Right lobe of liver (tissue), 6 donors: ENCODE measurements at regions not wholly inside any gene's neighbourhood (a gene's known extent, or its start where the extent isn't known, plus 50 kb on each side); places are given as distances from the start of the nearest gene placed in this dataset.

ENCODE experiments used
- ATAC-seq, 4 donors: fragments of 200-7000 bp; cut with Tn5 transposase; one replicate each; pipeline ENCODE4 v1.9.1; 2020; ENCODE audit warnings: mild to moderate bottlenecking in 4 of 4, moderate library complexity in 4 of 4
- DNase-seq, 3 donors: peaks; one replicate each; pipeline ENCODE4 v3.0.0-alpha.2; 2020
- H3K27ac ChIP-seq, 3 donors: fragments of 200-600 bp; one replicate each; pipeline ENCODE4 v1.8.0; 2022
- H3K27me3 ChIP-seq, 2 donors: fragments of 200-600 bp; one replicate each; pipeline ENCODE4 v1.8.0; 2022
- H3K36me3 ChIP-seq, 4 donors: fragments of 200-600 bp; sonication (generic) in 1 of 4; one replicate each; pipeline versions ENCODE4 v1.5.1 to v1.8.0; 2017 to 2022; ENCODE audit warnings: control low read depth in 1 of 4
- H3K4me1 ChIP-seq, 4 donors: fragments of 200-600 bp; sonication (generic) in 1 of 4; one replicate each; pipeline versions ENCODE4 v1.5.1 to v1.8.0; 2017 to 2022; ENCODE audit warnings: control low read depth in 1 of 4
- H3K4me3 ChIP-seq, 3 donors: fragments of 200-600 bp; one replicate each; pipeline ENCODE4 v1.8.0; 2022
- H3K9me3 ChIP-seq, 4 donors: fragments of 200-600 bp; sonication (generic) in 1 of 4; one replicate each; pipeline versions ENCODE4 v1.5.1 to v1.8.0; 2017 to 2022; ENCODE audit warnings: control low read depth in 1 of 4
- POLR2A ChIP-seq: fragments of 450-650 bp; IDR thresholded peaks from one replicate; pipeline ENCODE4 v1.6.1; 2017; ENCODE audit warnings: antibody characterized with exemption, mild to moderate bottlenecking
- WGBS: methylation state at CpG from one replicate; pipeline ENCODE4 v1.1.6; 2018; ENCODE audit warnings: low coverage, low lambda C conversion rate; ENCODE audit not compliant: insufficient coverage; ENCODE audit errors: missing lambda C conversion rate; 5-methylcytosine and 5-hydroxymethylcytosine counted together
- intact Hi-C, 2 donors: fragments of 100-400 bp; cut with DNase I; formaldehyde crosslinking; loops; one replicate each; pipeline versions ENCODE4 v1.11.2 to v1.14.1; 2022
- TF ChIP-seq, protein P1 (sequence below), 4 donors: fragments of 200-600 bp in 3 of 4; fragments of 450-650 bp in 1 of 4; IDR thresholded peaks; one replicate each; pipeline versions ENCODE4 v1.5.1 to v1.8.0; 2016 to 2022; ENCODE audit warnings: antibody characterized with exemption in 4 of 4, mild to moderate bottlenecking in 2 of 4
- donor health status: DM: no; HTN: yes; CAD: no.
- donor health status: DM: no; HTN: no; CAD: no.
- donor health status: DM: no; HTN: no; CAD: no.
- donor health status: DM: no; HTN: yes; CAD: no.
- donor health status: DM: no; HTN: yes; CAD: no.

DNA sequence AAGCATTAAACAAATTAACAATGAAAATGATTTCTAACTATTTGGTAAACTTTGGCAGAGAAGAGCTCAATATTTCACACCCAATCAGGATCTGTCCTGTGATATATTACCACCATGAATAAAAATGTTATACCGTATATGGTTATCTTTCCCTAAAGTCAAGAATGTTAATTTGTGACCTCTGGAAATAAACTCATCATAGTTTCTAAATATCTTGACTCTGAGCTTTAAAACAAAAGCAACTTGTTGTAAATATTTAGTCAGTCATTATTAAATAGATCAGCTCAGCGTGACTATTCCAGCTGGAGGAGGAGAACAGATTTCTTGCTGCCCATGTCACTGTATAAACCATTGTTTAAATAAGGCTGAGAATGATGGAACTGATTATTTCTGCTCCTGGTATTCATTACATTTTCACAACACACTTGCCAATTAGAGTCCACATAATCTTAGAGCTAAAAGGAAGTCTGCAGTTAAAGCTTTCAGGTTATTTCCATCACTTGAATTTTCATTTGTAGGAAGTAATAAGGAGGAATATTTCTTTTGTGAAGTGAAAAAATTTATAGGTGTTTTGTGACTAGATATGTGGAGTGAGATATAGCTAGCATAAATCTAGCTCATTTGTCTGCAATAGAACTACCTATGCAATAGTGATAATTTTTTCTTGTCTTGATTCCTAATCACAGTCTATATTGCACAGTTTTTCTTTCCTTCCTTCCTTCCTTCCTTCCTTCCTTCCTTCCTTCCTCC is 106.5 kb upstream of the P2RY1 start:
- no peaks in the 10 kb centered on the region for H3K27me3 ChIP-seq
- no peak for ATAC-seq
- DNase-seq, result no peak
- no peaks in the 10 kb centered on the region for H3K36me3 ChIP-seq
- no peak overlapping the region for H3K27ac ChIP-seq
- H3K9me3 ChIP-seq, result no peaks in the 10 kb centered on the region
- no peaks in the 10 kb centered on the region for H3K4me1 ChIP-seq
- intact Hi-C loops, result no loop called here
- TF ChIP-seq, protein P1, sequence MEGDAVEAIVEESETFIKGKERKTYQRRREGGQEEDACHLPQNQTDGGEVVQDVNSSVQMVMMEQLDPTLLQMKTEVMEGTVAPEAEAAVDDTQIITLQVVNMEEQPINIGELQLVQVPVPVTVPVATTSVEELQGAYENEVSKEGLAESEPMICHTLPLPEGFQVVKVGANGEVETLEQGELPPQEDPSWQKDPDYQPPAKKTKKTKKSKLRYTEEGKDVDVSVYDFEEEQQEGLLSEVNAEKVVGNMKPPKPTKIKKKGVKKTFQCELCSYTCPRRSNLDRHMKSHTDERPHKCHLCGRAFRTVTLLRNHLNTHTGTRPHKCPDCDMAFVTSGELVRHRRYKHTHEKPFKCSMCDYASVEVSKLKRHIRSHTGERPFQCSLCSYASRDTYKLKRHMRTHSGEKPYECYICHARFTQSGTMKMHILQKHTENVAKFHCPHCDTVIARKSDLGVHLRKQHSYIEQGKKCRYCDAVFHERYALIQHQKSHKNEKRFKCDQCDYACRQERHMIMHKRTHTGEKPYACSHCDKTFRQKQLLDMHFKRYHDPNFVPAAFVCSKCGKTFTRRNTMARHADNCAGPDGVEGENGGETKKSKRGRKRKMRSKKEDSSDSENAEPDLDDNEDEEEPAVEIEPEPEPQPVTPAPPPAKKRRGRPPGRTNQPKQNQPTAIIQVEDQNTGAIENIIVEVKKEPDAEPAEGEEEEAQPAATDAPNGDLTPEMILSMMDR (IDR thresholded peaks at IDR 0.05), result no peak
- no peak for TF ChIP-seq POLR2A
- no peak overlapping the region for H3K4me3 ChIP-seq
- WGBS, result 49% methylated on average over 2 of the region's 2 CpGs

DNA sequence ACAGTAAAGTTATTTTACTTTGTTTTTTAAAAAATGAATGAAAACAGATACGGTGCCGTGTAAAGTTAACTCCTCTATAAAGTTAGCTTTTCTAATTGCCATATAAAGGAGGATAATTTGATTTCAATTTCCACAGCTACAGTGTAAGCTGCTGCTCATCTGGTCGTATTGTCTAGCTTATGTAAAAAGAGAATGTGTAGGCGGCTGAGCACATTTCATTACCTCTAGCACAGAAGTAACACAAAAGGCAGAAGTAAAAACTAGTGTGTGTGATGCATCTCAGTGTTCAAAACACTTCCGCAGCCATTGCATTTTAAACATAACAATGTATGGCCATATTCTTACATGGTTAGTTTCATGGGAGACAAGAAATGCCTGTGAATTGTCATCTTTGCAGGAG is 105.0 kb upstream of the P2RY1 start:
- H3K9me3 ChIP-seq, result no peaks in the 10 kb centered on the region
- no peaks in the 10 kb centered on the region for H3K36me3 ChIP-seq
- intact Hi-C loops, result no loop called here
- H3K4me1 ChIP-seq, result no peaks in the 10 kb centered on the region
- ATAC-seq, result no peak
- TF ChIP-seq POLR2A, result no peak
- TF ChIP-seq, protein P1 (IDR thresholded peaks at IDR 0.05), result no peak
- no peak for DNase-seq
- no peak overlapping the region for H3K4me3 ChIP-seq
- 75% methylated on average over 5 of the region's 5 CpGs for WGBS
- no peaks in the 10 kb centered on the region for H3K27me3 ChIP-seq
- H3K27ac ChIP-seq, result no peak overlapping the region

DNA sequence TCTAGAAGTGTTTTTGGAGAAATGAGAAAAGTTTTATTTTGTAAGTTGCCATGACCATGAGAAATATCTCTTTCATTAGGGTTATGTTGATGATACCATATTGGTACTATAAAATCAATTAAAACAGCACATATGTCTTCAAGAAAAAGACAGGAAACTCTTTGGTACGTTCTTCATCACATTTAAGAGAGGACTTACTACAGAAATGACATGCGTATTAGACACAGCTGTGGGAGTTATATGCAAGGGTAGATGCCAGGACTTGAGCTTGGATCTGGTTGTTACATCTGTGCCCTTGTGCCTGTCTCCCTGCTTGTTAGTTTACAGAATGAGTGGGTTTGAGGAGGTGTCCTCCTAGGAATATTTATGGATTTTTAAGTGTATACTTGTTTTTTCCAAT is 103.4 kb upstream of the P2RY1 start:
- H3K27ac ChIP-seq, result no peak overlapping the region
- no peaks in the 10 kb centered on the region for H3K36me3 ChIP-seq
- DNase-seq (no peak), ATAC-seq (no peak)
- TF ChIP-seq, protein P1 (IDR thresholded peaks at IDR 0.05), result no peak
- no peak for TF ChIP-seq POLR2A
- 68% methylated on average over 2 of the region's 2 CpGs for WGBS
- H3K27me3 ChIP-seq, result no peaks in the 10 kb centered on the region
- no peaks in the 10 kb centered on the region for H3K4me1 ChIP-seq
- no peak overlapping the region for H3K4me3 ChIP-seq
- intact Hi-C loops, result no loop called here
- no peaks in the 10 kb centered on the region for H3K9me3 ChIP-seq

DNA sequence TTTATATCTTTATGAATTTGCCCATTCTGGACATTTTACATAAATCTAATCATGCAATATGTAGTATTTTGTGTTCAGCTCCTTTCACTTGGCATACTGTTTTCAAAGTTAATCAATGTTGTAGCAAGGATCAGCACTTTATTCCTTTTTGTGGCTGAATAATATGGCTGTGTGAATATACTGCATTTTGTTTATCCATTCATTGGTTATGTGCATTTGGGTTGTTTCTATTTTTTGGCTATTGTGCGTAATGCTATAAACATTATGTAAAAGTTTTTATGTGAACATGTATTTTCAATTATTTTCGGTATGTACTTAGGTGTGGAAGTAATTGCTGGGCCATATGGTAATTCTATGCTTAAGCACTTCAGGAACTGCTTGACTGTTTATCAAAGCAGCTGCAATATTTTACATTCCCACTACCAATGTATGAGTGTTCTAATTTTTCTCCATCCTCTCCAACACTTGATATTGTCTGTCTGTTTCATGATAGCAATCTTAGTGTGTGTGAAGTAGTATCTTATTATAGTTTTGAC is 101.3 kb upstream of the P2RY1 start:
- Histone ChIP-seq H3K36me3 (no peaks in the 10 kb centered on the region), H3K9me3 (no peaks in the 10 kb centered on the region), H3K4me1 (no peaks in the 10 kb centered on the region), H3K27ac (no peak overlapping the region), H3K27me3 (no peaks in the 10 kb centered on the region), H3K4me3 (no peak overlapping the region)
- DNase-seq, result no peak
- ATAC-seq, result no peak
- WGBS, result 90% methylated on average over 2 of the region's 2 CpGs
- TF ChIP-seq POLR2A, result no peak
- TF ChIP-seq, protein P1 (IDR thresholded peaks at IDR 0.05), result no peak
- intact Hi-C loops, result no loop called here
